GM12878 (cell line): ENCODE measurements at regions not wholly inside any gene's neighbourhood (a gene's known extent, or its start where the extent isn't known, plus 50 kb on each side); places are given as distances from the start of the nearest gene placed in this dataset.

Experiments used
- ATAC-seq: fragments of 200-7000 bp; cut with Tn5 transposase; 3 replicates; pipeline ENCODE4 v1.9.1; 2020; ENCODE audit warnings: mild to moderate bottlenecking, moderate library complexity
- BruUV-seq: library from RNA; stranded (reverse); fragments of 400-500 nt; replicated peaks from 2 replicates; lab custom pipeline; 2021; lab: Mats Ljungman, UMichigan
- CTCF ChIA-PET: fragments of 300-600 bp; sonication (Branson Sonifier 250); formaldehyde crosslinking; extraction: SDS; loops from one replicate; lab custom pipeline; 2021; ENCODE audit warnings: inconsistent platforms; lab: Yijun Ruan, JAX
- POLR2A ChIA-PET: fragments of 350-600 bp; formaldehyde crosslinking; extraction: SDS; loops from one replicate; lab custom pipeline; 2021; ENCODE audit warnings: inconsistent platforms; lab: Charles Lee
- RAD21 ChIA-PET: fragments of 300-600 bp; sonication (Branson Sonifier 250); formaldehyde crosslinking; loops from one replicate; lab custom pipeline; 2023; ENCODE audit warnings: antibody characterized with exemption; ENCODE audit not compliant: unreplicated experiment; lab: Charles Lee
- SMC1A ChIA-PET: fragments of 300-600 bp; sonication (Branson Sonifier 250); formaldehyde crosslinking; loops from one replicate; lab custom pipeline; 2023; ENCODE audit not compliant: unreplicated experiment, uncharacterized antibody; lab: Charles Lee
- DNase-seq: peaks from one replicate; pipeline ENCODE4 v3.0.0-alpha.2; 2011; ENCODE audit warnings: low read depth, low spot score
- FAIRE-seq: peaks from 3 replicates; lab custom pipeline; 2011; peaks lifted over from hg19 to GRCh38; lab: Jason Lieb, UNC
- H2AFZ ChIP-seq: 2 replicates; pipeline ENCODE4 v1.6.0; 2011; ENCODE audit warnings: low read depth, low read length, control low read depth; ENCODE audit not compliant: control insufficient read depth
- H3K27ac ChIP-seq: 2 replicates; pipeline ENCODE4 v1.5.1; 2011; ENCODE audit warnings: control low read depth; ENCODE audit not compliant: control insufficient read depth, insufficient read depth
- H3K27me3 ChIP-seq, 2 experiments: replicated peaks in 1 of 2; 2 replicates each; pipeline versions ENCODE4 v1.6.0 to v1.6.1; 2011; ENCODE audit warnings: low read length in 1 of 2; ENCODE audit not compliant: control insufficient read depth in 2 of 2, insufficient read depth in 2 of 2
- H3K36me3 ChIP-seq, 2 experiments: 2 replicates each; pipeline ENCODE4 v1.5.1; 2011; ENCODE audit warnings: low read length in 1 of 2; ENCODE audit not compliant: control insufficient read depth in 2 of 2, insufficient read depth in 2 of 2
- H3K4me1 ChIP-seq: 2 replicates; pipeline ENCODE4 v1.6.1; 2011; ENCODE audit warnings: mild to moderate bottlenecking, low read length, moderate library complexity, mixed read lengths; ENCODE audit not compliant: control insufficient read depth, insufficient read depth
- H3K4me2 ChIP-seq: 2 replicates; pipeline ENCODE4 v1.6.0; 2011; ENCODE audit warnings: control low read depth; ENCODE audit not compliant: control insufficient read depth, insufficient read depth
- H3K4me3 ChIP-seq: fragments of 200-600 bp; sonication (generic); 2 replicates; pipeline ENCODE4 v1.5.1; 2016
- H3K79me2 ChIP-seq: 2 replicates; pipeline ENCODE4 v1.6.0; 2011; ENCODE audit warnings: low read length; ENCODE audit not compliant: control insufficient read depth, insufficient read depth
- H3K9ac ChIP-seq: 2 replicates; pipeline ENCODE4 v1.8.0; 2011; ENCODE audit warnings: low read length, control low read depth, mixed read lengths; ENCODE audit not compliant: control insufficient read depth, insufficient read depth
- H3K9me3 ChIP-seq: replicated peaks from 3 replicates; pipeline ENCODE4 v1.5.1; 2011; ENCODE audit warnings: mild to moderate bottlenecking, low read length; ENCODE audit not compliant: control insufficient read depth, insufficient read depth
- H4K20me1 ChIP-seq: 2 replicates; pipeline ENCODE4 v1.6.0; 2011; ENCODE audit not compliant: control insufficient read depth, insufficient read depth
- CBFB ChIP-seq: IDR thresholded peaks from 2 replicates; pipeline ENCODE4 v1.6.1; 2016; ENCODE audit warnings: antibody characterized with exemption, low read depth
- CBX3 ChIP-seq: fragments of 200-600 bp; sonication (generic); IDR thresholded peaks from 2 replicates; pipeline ENCODE4 v1.6.1; 2016; ENCODE audit warnings: low read depth, borderline replicate concordance
- CHD2 ChIP-seq: IDR thresholded peaks from 2 replicates; pipeline ENCODE4 v1.6.1; 2011; ENCODE audit warnings: low read depth, low read length, improper control_type of control experiment, borderline replicate concordance
- EP300 ChIP-seq, 2 experiments: fragments of 150-350 bp in 1 of 2; IDR thresholded peaks; 2 replicates each; pipeline ENCODE4 v1.6.1; 2011 to 2012; ENCODE audit warnings: low read depth in 2 of 2, low read length in 2 of 2, borderline replicate concordance in 1 of 2, improper control_type of control experiment in 1 of 2, inconsistent platforms in 1 of 2; ENCODE audit not compliant: control insufficient read depth in 1 of 2
- MEF2B ChIP-seq: fragments of 450-650 bp; IDR thresholded peaks from 2 replicates; pipeline ENCODE4 v1.6.1; 2018; ENCODE audit warnings: mild to moderate bottlenecking, moderate library complexity; ENCODE audit not compliant: partially characterized antibody, poor library complexity, severe bottlenecking
- RB1 ChIP-seq: fragments of 450-650 bp; formaldehyde crosslinking; IDR thresholded peaks from 2 replicates; pipeline ENCODE4 v1.6.1; 2017; ENCODE audit warnings: mild to moderate bottlenecking, borderline replicate concordance
- TCF7 ChIP-seq: IDR thresholded peaks from 2 replicates; pipeline ENCODE4 v1.6.1; 2014; ENCODE audit warnings: antibody characterized with exemption, borderline replicate concordance
- ZNF384 ChIP-seq: IDR thresholded peaks from 2 replicates; pipeline ENCODE4 v1.6.1; 2012; ENCODE audit warnings: low read depth, mild to moderate bottlenecking, low read length, improper control_type of control experiment, borderline replicate concordance
- WGBS: methylation state at CpG from one replicate; pipeline ENCODE4 v1.1.6; 2016; ENCODE audit warnings: low lambda C conversion rate; ENCODE audit not compliant: insufficient replicate concordance, insufficient coverage; ENCODE audit errors: missing lambda C conversion rate; 5-methylcytosine and 5-hydroxymethylcytosine counted together
- in situ Hi-C: fragments of 300-500 bp; cut with MboI; formaldehyde crosslinking; loops from 9 replicates; pipeline ENCODE4 v1.14.3; 2018; ENCODE audit warnings: mixed read lengths
- intact Hi-C: fragments of 100-400 bp; cut with micrococcal nuclease; formaldehyde crosslinking; loops from one replicate; pipeline ENCODE4 v1.14.2; 2022; ENCODE audit not compliant: unreplicated experiment
- TF ChIP-seq, protein P1 (sequence below): IDR thresholded peaks from 2 replicates; pipeline ENCODE4 v1.6.1; 2012; ENCODE audit warnings: low read depth, low read length, improper control_type of control experiment
- TF ChIP-seq, protein P2 (sequence below): fragments of 450-650 bp; IDR thresholded peaks from 2 replicates; pipeline ENCODE4 v1.6.1; 2014; ENCODE audit warnings: mild to moderate bottlenecking
- TF ChIP-seq, protein P3 (sequence below): fragments of 450-650 bp; IDR thresholded peaks from 2 replicates; pipeline ENCODE4 v1.6.1; 2016; ENCODE audit warnings: mild to moderate bottlenecking, moderate library complexity, borderline replicate concordance

DNA sequence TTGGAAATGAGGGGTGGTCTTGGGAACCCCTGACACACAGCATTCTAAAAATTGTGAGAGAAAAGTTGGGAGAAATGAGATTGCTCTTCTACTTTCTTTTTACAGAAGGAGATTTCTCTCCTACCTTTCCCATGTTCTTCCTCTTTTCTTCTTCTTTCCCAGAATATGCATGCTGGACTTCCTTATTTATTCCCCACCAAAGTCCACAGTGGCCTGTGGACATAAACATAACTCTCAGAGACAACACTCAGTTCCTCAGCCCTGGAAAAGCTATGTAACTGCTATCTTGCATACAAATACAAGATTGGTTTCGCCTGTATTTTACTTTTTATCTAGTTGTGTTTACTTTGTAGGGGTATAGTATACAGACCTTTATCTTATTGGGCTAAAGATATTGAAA is 54.6 kb upstream of the C1GALT1 start:
- BruUV-seq = no TSS peak
- no peaks in the 10 kb centered on the region for H4K20me1 ChIP-seq
- CTCF ChIA-PET = no interaction called here

DNA sequence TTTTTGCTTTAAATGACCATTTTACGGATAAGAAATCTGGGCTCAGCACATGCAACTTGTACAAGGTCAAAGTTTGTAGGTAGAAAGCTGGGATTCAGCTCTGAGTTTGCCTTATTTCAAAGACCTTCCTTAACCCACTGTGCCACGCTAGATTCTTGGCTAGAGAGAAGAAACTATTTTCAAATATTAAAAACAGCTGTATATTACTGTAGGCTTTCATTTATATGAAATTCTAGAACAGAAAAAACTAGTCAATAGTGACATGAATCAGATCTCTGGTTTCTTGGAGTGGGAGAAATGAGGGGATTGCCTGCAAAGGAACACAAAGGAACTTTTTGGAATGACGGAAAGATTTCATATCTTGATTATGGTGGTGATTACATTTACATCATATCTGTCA is 53.0 kb upstream of the C1GALT1 start:
- H3K4me1 ChIP-seq = no peaks in the 10 kb centered on the region
- 74% methylated on average over 3 of the region's 3 CpGs for WGBS
- ChIA-PET CTCF (interaction anchor here (0.6 to 1.1 kb wide), 2 partner anchors 26 to 37 kb away, joined by 3 to 4 read pairs; no protein-coding TSS in a partner anchor), RAD21 (interaction anchor here (1.6 kb wide), 1 partner anchor 24 kb away, joined by 4 read pairs; no protein-coding TSS in a partner anchor), SMC1A (interaction anchor here (1.1 to 1.6 kb wide), 4 partner anchors 14 to 93 kb away, joined by 3 read pairs; no protein-coding TSS in a partner anchor), POLR2A (interaction anchor here (0.6 kb wide), 1 partner anchor 394 kb away, joined by 6 read pairs; no protein-coding TSS in a partner anchor)
- BruUV-seq = no TSS peak
- no peaks in the 10 kb centered on the region for H3K79me2 ChIP-seq
- intact Hi-C loops = no loop called here
- H3K9me3 ChIP-seq = no peaks in the 10 kb centered on the region
- ATAC-seq (no peak), FAIRE-seq (no peak), DNase-seq (no peak)
- H3K4me2 ChIP-seq = no peak overlapping the region
- in situ Hi-C loops = no loop called here
- no peak overlapping the region for H3K4me3 ChIP-seq
- H3K27me3 ChIP-seq = no peaks in the 10 kb centered on the region
- TF ChIP-seq CBX3 (no peak), MEF2B (no peak), CBFB (no peak), RB1 (no peak), CHD2 (no peak), EP300 (IDR thresholded peaks at IDR 0.05; ENCODE audit: borderline replicate concordance in 1 of 2, control insufficient read depth in 1 of 2, low read depth in 2 of 2, low read length in 2 of 2) (no peak), TCF7 (no peak)
- TF ChIP-seq, protein P1, sequence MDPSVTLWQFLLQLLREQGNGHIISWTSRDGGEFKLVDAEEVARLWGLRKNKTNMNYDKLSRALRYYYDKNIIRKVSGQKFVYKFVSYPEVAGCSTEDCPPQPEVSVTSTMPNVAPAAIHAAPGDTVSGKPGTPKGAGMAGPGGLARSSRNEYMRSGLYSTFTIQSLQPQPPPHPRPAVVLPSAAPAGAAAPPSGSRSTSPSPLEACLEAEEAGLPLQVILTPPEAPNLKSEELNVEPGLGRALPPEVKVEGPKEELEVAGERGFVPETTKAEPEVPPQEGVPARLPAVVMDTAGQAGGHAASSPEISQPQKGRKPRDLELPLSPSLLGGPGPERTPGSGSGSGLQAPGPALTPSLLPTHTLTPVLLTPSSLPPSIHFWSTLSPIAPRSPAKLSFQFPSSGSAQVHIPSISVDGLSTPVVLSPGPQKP = no peak
- TF ChIP-seq, protein P2, sequence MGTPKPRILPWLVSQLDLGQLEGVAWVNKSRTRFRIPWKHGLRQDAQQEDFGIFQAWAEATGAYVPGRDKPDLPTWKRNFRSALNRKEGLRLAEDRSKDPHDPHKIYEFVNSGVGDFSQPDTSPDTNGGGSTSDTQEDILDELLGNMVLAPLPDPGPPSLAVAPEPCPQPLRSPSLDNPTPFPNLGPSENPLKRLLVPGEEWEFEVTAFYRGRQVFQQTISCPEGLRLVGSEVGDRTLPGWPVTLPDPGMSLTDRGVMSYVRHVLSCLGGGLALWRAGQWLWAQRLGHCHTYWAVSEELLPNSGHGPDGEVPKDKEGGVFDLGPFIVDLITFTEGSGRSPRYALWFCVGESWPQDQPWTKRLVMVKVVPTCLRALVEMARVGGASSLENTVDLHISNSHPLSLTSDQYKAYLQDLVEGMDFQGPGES = no peak
- TF ChIP-seq, protein P3, sequence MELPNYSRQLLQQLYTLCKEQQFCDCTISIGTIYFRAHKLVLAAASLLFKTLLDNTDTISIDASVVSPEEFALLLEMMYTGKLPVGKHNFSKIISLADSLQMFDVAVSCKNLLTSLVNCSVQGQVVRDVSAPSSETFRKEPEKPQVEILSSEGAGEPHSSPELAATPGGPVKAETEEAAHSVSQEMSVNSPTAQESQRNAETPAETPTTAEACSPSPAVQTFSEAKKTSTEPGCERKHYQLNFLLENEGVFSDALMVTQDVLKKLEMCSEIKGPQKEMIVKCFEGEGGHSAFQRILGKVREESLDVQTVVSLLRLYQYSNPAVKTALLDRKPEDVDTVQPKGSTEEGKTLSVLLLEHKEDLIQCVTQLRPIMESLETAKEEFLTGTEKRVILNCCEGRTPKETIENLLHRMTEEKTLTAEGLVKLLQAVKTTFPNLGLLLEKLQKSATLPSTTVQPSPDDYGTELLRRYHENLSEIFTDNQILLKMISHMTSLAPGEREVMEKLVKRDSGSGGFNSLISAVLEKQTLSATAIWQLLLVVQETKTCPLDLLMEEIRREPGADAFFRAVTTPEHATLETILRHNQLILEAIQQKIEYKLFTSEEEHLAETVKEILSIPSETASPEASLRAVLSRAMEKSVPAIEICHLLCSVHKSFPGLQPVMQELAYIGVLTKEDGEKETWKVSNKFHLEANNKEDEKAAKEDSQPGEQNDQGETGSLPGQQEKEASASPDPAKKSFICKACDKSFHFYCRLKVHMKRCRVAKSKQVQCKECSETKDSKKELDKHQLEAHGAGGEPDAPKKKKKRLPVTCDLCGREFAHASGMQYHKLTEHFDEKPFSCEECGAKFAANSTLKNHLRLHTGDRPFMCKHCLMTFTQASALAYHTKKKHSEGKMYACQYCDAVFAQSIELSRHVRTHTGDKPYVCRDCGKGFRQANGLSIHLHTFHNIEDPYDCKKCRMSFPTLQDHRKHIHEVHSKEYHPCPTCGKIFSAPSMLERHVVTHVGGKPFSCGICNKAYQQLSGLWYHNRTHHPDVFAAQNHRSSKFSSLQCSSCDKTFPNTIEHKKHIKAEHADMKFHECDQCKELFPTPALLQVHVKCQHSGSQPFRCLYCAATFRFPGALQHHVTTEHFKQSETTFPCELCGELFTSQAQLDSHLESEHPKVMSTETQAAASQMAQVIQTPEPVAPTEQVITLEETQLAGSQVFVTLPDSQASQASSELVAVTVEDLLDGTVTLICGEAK = no peak
- H3K36me3 ChIP-seq = no peaks in the 10 kb centered on the region
- H3K9ac ChIP-seq = no peak overlapping the region
- H3K27ac ChIP-seq = no peak overlapping the region
- H2AFZ ChIP-seq = no peak overlapping the region
- H4K20me1 ChIP-seq = no peaks in the 10 kb centered on the region

More for the DNA sequence above, 54.6 kb upstream of the C1GALT1 start:
- Histone ChIP-seq H3K27ac (no peak overlapping the region), H3K4me2 (no peak overlapping the region), H3K9me3 (no peaks in the 10 kb centered on the region), H3K27me3 (no peaks in the 10 kb centered on the region), H2AFZ (no peak overlapping the region), H3K36me3 (no peaks in the 10 kb centered on the region)
- no peak for ATAC-seq
- in situ Hi-C loops (no loop called here), intact Hi-C loops (no loop called here)
- RAD21 ChIA-PET = no interaction called here
- TF ChIP-seq ZNF384 = no peak
- TF ChIP-seq, all 136 proteins: peak for 0
- WGBS = 76% methylated on average over 1 of the region's 1 CpG
- FAIRE-seq = no peak
- Histone ChIP-seq H3K79me2 (no peaks in the 10 kb centered on the region), H3K4me1 (no peaks in the 10 kb centered on the region), H3K9ac (no peak overlapping the region), H3K4me3 (no peak overlapping the region)
- ChIA-PET SMC1A (no interaction called here), POLR2A (interaction anchor here (0.6 kb wide), 1 partner anchor 838 kb away, joined by 4 read pairs; no protein-coding TSS in a partner anchor)
- DNase-seq = no peak
